GM19468 (cell line): ENCODE measurements at regions not wholly inside any gene's neighbourhood (a gene's known extent, or its start where the extent isn't known, plus 50 kb on each side); places are given as distances from the start of the nearest gene placed in this dataset.

ENCODE experiments used
- ATAC-seq: cut with Tn5 transposase; IDR thresholded peaks from one replicate; pipeline ENCODE4 v1.9.1; 2021; ENCODE audit warnings: mild to moderate bottlenecking, moderate library complexity, moderate number of reproducible peaks; ENCODE audit not compliant: unreplicated experiment; ENCODE audit errors: extremely low read depth

GRCh38 chr2:555164-555922 lies 121.9 kb downstream of the TMEM18 start:
- ATAC-seq, result no peak

- no peak for ATAC-seq
Observed at GRCh38 chr2:554444-554843, 122.8 kb downstream of the TMEM18 start.

GRCh38 chr2:552906-553305 lies 124.3 kb downstream of the TMEM18 start:
- no peak for ATAC-seq

- no peak for ATAC-seq
Observed at GRCh38 chr2:551621-552020, 125.6 kb downstream of the TMEM18 start.

GRCh38 chr2:550860-551567 lies 126.2 kb downstream of the TMEM18 start:
- no peak for ATAC-seq

- ATAC-seq, result no peak
Observed at GRCh38 chr2:545711-546650, 131.2 kb downstream of the TMEM18 start.

GRCh38 chr2:545228-545627 lies 132.0 kb downstream of the TMEM18 start:
- ATAC-seq, result no peak

GRCh38 chr2:538646-539045 lies 138.6 kb downstream of the TMEM18 start:
- no peak for ATAC-seq

- ATAC-seq, result no peak
Observed at GRCh38 chr2:535222-535621, 142.0 kb downstream of the TMEM18 start.

- ATAC-seq, result no peak
Observed at GRCh38 chr2:529852-530251, 147.4 kb downstream of the TMEM18 start.

- ATAC-seq, result no peak
Observed at GRCh38 chr2:529424-529823, 147.8 kb downstream of the TMEM18 start.

- no peak for ATAC-seq
Observed at GRCh38 chr2:527581-527980, 149.6 kb downstream of the TMEM18 start.

GRCh38 chr2:526918-527317 lies 150.3 kb downstream of the TMEM18 start:
- ATAC-seq, result no peak

- ATAC-seq, result no peak
Observed at GRCh38 chr2:525611-526010, 151.6 kb downstream of the TMEM18 start.

GRCh38 chr2:525021-525420 lies 152.2 kb downstream of the TMEM18 start:
- ATAC-seq, result no peak

GRCh38 chr2:524442-524841 lies 152.8 kb downstream of the TMEM18 start:
- ATAC-seq, result no peak

- no peak for ATAC-seq
Observed at GRCh38 chr2:523698-524270, 153.4 kb downstream of the TMEM18 start.

- ATAC-seq, result no peak
Observed at GRCh38 chr2:522776-523175, 154.4 kb downstream of the TMEM18 start.

- no peak for ATAC-seq
Observed at GRCh38 chr2:521853-522530, 155.2 kb downstream of the TMEM18 start.
